ENCODE measurements at regions not wholly inside any gene's neighbourhood (a gene's known extent, or its start where the extent isn't known, plus 50 kb on each side); places are given as distances from the start of the nearest gene placed in this dataset.
"Not testable (repeated sequence)": the region's sequence is repeated elsewhere in the genome, so short reads cannot be mapped to it uniquely, and the experiment has no call there.

GRCh38 chr10:46645110-46645509 is 66.2 kb downstream of the SYT15 start:
- DNase-seq (ENCODE audit: low read depth), result not testable (repeated sequence)

GRCh38 chr10:46646132-46646531 is 67.2 kb downstream of the SYT15 start:
- not testable (repeated sequence) for DNase-seq (ENCODE audit: low read depth)

GRCh38 chr10:46650967-46651366 is 72.0 kb downstream of the SYT15 start:
- DNase-seq (ENCODE audit: low read depth), result not testable (repeated sequence)

- not testable (repeated sequence) for DNase-seq (ENCODE audit: low read depth)
These were observed 78.5 kb downstream of the SYT15 start for GRCh38 chr10:46657437-46657836.

GRCh38 chr10:46660027-46660834 is 81.3 kb downstream of the SYT15 start:
- DNase-seq (ENCODE audit: low read depth), result not testable (repeated sequence)

GRCh38 chr10:46660835-46661164 is 81.9 kb downstream of the SYT15 start:
- not testable (repeated sequence) for DNase-seq (ENCODE audit: low read depth)

GRCh38 chr10:46665536-46665935 is 86.6 kb downstream of the SYT15 start:
- DNase-seq (ENCODE audit: low read depth), result not testable (repeated sequence)

GRCh38 chr10:46668357-46668997 is 89.5 kb downstream of the SYT15 start:
- DNase-seq (ENCODE audit: low read depth), result not testable (repeated sequence)

GRCh38 chr10:46677836-46678435 is 99.0 kb downstream of the SYT15 start:
- DNase-seq (ENCODE audit: low read depth), result not testable (repeated sequence)

- not testable (repeated sequence) for DNase-seq (ENCODE audit: low read depth)
These were observed 112.5 kb downstream of the SYT15 start for GRCh38 chr10:46691397-46691796.

GRCh38 chr10:46693218-46693617 is 114.3 kb downstream of the SYT15 start:
- not testable (repeated sequence) for DNase-seq (ENCODE audit: low read depth)

GRCh38 chr10:46717264-46717663 is 138.3 kb downstream of the SYT15 start:
- not testable (repeated sequence) for DNase-seq (ENCODE audit: low read depth)

GRCh38 chr10:46718014-46718413 is 139.1 kb downstream of the SYT15 start:
- not testable (repeated sequence) for DNase-seq (ENCODE audit: low read depth)

GRCh38 chr10:46720386-46720785 is 141.5 kb downstream of the SYT15 start:
- not testable (repeated sequence) for DNase-seq (ENCODE audit: low read depth)

GRCh38 chr10:46720811-46721518 is 142.0 kb downstream of the SYT15 start:
- not testable (repeated sequence) for DNase-seq (ENCODE audit: low read depth)

GRCh38 chr10:46724258-46724657 is 145.3 kb downstream of the SYT15 start:
- DNase-seq (ENCODE audit: low read depth), result not testable (repeated sequence)

- not testable (repeated sequence) for DNase-seq (ENCODE audit: low read depth)
These were observed 149.4 kb downstream of the SYT15 start for GRCh38 chr10:46728359-46728758.

GRCh38 chr10:46730729-46731128 is 151.8 kb downstream of the SYT15 start:
- not testable (repeated sequence) for DNase-seq (ENCODE audit: low read depth)

- not testable (repeated sequence) for DNase-seq (ENCODE audit: low read depth)
These were observed 154.8 kb downstream of the SYT15 start for GRCh38 chr10:46733635-46734261.

- DNase-seq (ENCODE audit: low read depth), result not testable (repeated sequence)
These were observed 155.3 kb downstream of the SYT15 start for GRCh38 chr10:46734262-46734642.

- not testable (repeated sequence) for DNase-seq (ENCODE audit: low read depth)
These were observed 161.0 kb downstream of the SYT15 start for GRCh38 chr10:46739919-46740318.

- DNase-seq (ENCODE audit: low read depth), result not testable (repeated sequence)
These were observed 161.4 kb downstream of the SYT15 start for GRCh38 chr10:46740368-46740767.
